ENCODE measurements at regions not wholly inside any gene's neighbourhood (a gene's known extent, or its start where the extent isn't known, plus 50 kb on each side); places are given as distances from the start of the nearest gene placed in this dataset.

- in situ Hi-C loops (cut with HindIII; ENCODE audit: extremely low pct_ligation_motif_present, low pct_unique_long_range_greater_than_20kb): no loop called here
Observed at GRCh38 chr10:80894311-80894791, 356.6 kb downstream of the SH2D4B start.

GRCh38 chr10:80894797-80895467, 357.2 kb downstream of the SH2D4B start:
- H2AFZ ChIP-seq (ENCODE audit: low read length): no peak overlapping the region
- in situ Hi-C loops (cut with HindIII; ENCODE audit: extremely low pct_ligation_motif_present, low pct_unique_long_range_greater_than_20kb): no loop called here
- no peak for FAIRE-seq
- no peaks in the 10 kb centered on the region for H3K9me3 ChIP-seq (ENCODE audit: low read length)
- CTCF ChIA-PET (ENCODE audit: low intra/inter-chr PET ratio, low total read pairs): no interaction called here
- intact Hi-C loops (cut with micrococcal nuclease; ENCODE audit: unreplicated experiment): no loop called here
- H3K9ac ChIP-seq (ENCODE audit: insufficient read depth, low read depth, low read length): no peak overlapping the region
- H3K4me1 ChIP-seq (ENCODE audit: insufficient read depth, low read length): no peaks in the 10 kb centered on the region
- H3K4me3 ChIP-seq (replicated peaks in 1 of 3; ENCODE audit: insufficient read depth in 1 of 3, low read depth in 2 of 3, low read length in 3 of 3): no peak overlapping the region
- H3K79me2 ChIP-seq (ENCODE audit: insufficient read depth, low read length): no peaks in the 10 kb centered on the region
- no peak overlapping the region for H3K4me2 ChIP-seq (ENCODE audit: low read depth, low read length)
- ATAC-seq: no peak
- H3K27me3 ChIP-seq (ENCODE audit: control insufficient read depth in 1 of 2, insufficient read depth in 2 of 2, low read length in 2 of 2): no peaks in the 10 kb centered on the region
- H3K27ac ChIP-seq (ENCODE audit: extremely low read length, insufficient read depth, low read length): no peak overlapping the region
- BruUV-seq (replicated peaks): no TSS peak
- no peaks in the 10 kb centered on the region for H4K20me1 ChIP-seq (ENCODE audit: insufficient read depth, low read length)
- no peak for DNase-seq (ENCODE audit: low spot score)
- 0% methylated on average over 3 of the region's 11 CpGs for WGBS (ENCODE audit: low lambda C conversion rate)
- POLR2A ChIA-PET: no interaction called here
- H3K36me3 ChIP-seq (replicated peaks in 1 of 2; ENCODE audit: control insufficient read depth in 1 of 2, insufficient read depth in 2 of 2, low read length in 2 of 2): no peaks in the 10 kb centered on the region
- TF ChIP-seq ZNF12 (CRISPR knock-in tag; IDR thresholded peaks at IDR 0.05) (no peak), WIZ (CRISPR knock-in tag; IDR thresholded peaks at IDR 0.05) (no peak), SATB2 (CRISPR knock-in tag; IDR thresholded peaks at IDR 0.05) (no peak), SKIL (CRISPR knock-in tag; IDR thresholded peaks at IDR 0.05; ENCODE audit: borderline replicate concordance) (no peak), TRIM22 (IDR thresholded peaks at IDR 0.05) (no peak), MAFG (CRISPR knock-in tag; IDR thresholded peaks at IDR 0.05) (no peak), PTBP1 (IDR thresholded peaks at IDR 0.05; ENCODE audit: low read depth, low read length, poor library complexity, severe bottlenecking) (no peak), ZNF513 (CRISPR knock-in tag; conservative IDR thresholded peaks at IDR 0.05) (no peak), E2F1 (CRISPR knock-in tag; IDR thresholded peaks at IDR 0.05) (no peak)

More at GRCh38 chr10:80894311-80894791, 356.6 kb downstream of the SH2D4B start:
- Histone ChIP-seq H2AFZ (ENCODE audit: low read length) (no peak overlapping the region), H3K79me2 (ENCODE audit: insufficient read depth, low read length) (no peaks in the 10 kb centered on the region), H4K20me1 (ENCODE audit: insufficient read depth, low read length) (no peaks in the 10 kb centered on the region), H3K27ac (ENCODE audit: extremely low read length, insufficient read depth, low read length) (no peak overlapping the region), H3K4me2 (ENCODE audit: low read depth, low read length) (no peak overlapping the region), H3K27me3 (ENCODE audit: control insufficient read depth in 1 of 2, insufficient read depth in 2 of 2, low read length in 2 of 2) (no peaks in the 10 kb centered on the region), H3K9me3 (ENCODE audit: low read length) (no peaks in the 10 kb centered on the region), H3K9ac (ENCODE audit: insufficient read depth, low read depth, low read length) (no peak overlapping the region), H3K4me3 (replicated peaks in 1 of 3; ENCODE audit: insufficient read depth in 1 of 3, low read depth in 2 of 3, low read length in 3 of 3) (no peak overlapping the region), H3K36me3 (replicated peaks in 1 of 2; ENCODE audit: control insufficient read depth in 1 of 2, insufficient read depth in 2 of 2, low read length in 2 of 2) (no peaks in the 10 kb centered on the region), H3K4me1 (ENCODE audit: insufficient read depth, low read length) (no peaks in the 10 kb centered on the region)
- ChIA-PET POLR2A (no interaction called here), CTCF (ENCODE audit: low intra/inter-chr PET ratio, low total read pairs) (no interaction called here)
- ATAC-seq (no peak), DNase-seq (ENCODE audit: low spot score) (no peak), FAIRE-seq (no peak)
- intact Hi-C loops (cut with micrococcal nuclease; ENCODE audit: unreplicated experiment): no loop called here
- BruUV-seq (replicated peaks): no TSS peak
- no peak for TF ChIP-seq THAP8 (CRISPR knock-in tag; IDR thresholded peaks at IDR 0.05; ENCODE audit: borderline replicate concordance)
- WGBS (ENCODE audit: low lambda C conversion rate): 34% methylated on average over 3 of the region's 3 CpGs

Measured in HepG2 (cell line).